ENCODE measurements at regions not wholly inside any gene's neighbourhood (a gene's known extent, or its start where the extent isn't known, plus 50 kb on each side); places are given as distances from the start of the nearest gene placed in this dataset.

DNA sequence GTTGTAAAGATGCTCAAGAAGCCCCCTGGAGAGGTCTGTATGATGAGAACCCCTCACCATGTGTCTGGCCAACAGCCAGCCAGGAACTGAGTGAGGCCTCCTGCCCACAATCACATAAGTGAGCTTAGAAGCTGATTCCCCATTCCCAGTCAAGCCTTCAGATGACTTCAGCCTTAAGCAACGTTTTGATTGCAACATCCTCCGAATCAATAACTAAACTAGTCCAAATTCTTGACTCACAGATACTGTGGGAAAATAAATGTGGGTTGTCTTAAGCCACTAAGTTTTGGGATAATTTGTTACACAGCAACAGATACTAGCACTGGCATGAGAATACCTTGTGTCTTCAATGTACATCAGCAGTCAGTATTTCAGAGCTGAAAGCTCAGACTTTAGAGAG is 54.5 kb upstream of the HS3ST4 start:
- Histone ChIP-seq H3K9me1 (ENCODE audit: control insufficient read depth, extremely low read depth, insufficient read depth, low read length) (no peaks in the 10 kb centered on the region), H3K9me3 (ENCODE audit: control insufficient read depth, low read depth, low read length) (no peaks in the 10 kb centered on the region), H2AFZ (ENCODE audit: control insufficient read depth, low read length) (no peak overlapping the region), H4K20me1 (ENCODE audit: control insufficient read depth, extremely low read depth, insufficient read depth, low read length) (no peaks in the 10 kb centered on the region), H3K9ac (ENCODE audit: control insufficient read depth, extremely low read depth, insufficient read depth, low read length) (no peak overlapping the region), H3K27me3 (ENCODE audit: control insufficient read depth, extremely low read depth, insufficient read depth, low read length) (no peaks in the 10 kb centered on the region), H3K4me1 (ENCODE audit: control insufficient read depth, extremely low read depth, insufficient read depth, low read length) (no peaks in the 10 kb centered on the region), H3K36me3 (ENCODE audit: control insufficient read depth in 2 of 2, extremely low read depth in 1 of 2, insufficient read depth in 2 of 2, low read length in 2 of 2) (no peaks in the 10 kb centered on the region), H3K4me3 (ENCODE audit: control insufficient read depth in 2 of 3, extremely low read depth in 1 of 3, insufficient read depth in 2 of 3, low read depth in 1 of 3, low read length in 3 of 3) (no peak overlapping the region), H3K79me2 (ENCODE audit: control insufficient read depth, insufficient read depth, low read length) (no peaks in the 10 kb centered on the region), H3K27ac (ENCODE audit: control insufficient read depth, insufficient read depth, low read length) (no peak overlapping the region), H3K4me2 (ENCODE audit: control insufficient read depth, extremely low read depth, insufficient read depth, low read depth, low read length) (no peak overlapping the region)
- DNase-seq (ENCODE audit: low read depth, low spot score) (no peak), FAIRE-seq (no peak)
- TF ChIP-seq, protein P1, sequence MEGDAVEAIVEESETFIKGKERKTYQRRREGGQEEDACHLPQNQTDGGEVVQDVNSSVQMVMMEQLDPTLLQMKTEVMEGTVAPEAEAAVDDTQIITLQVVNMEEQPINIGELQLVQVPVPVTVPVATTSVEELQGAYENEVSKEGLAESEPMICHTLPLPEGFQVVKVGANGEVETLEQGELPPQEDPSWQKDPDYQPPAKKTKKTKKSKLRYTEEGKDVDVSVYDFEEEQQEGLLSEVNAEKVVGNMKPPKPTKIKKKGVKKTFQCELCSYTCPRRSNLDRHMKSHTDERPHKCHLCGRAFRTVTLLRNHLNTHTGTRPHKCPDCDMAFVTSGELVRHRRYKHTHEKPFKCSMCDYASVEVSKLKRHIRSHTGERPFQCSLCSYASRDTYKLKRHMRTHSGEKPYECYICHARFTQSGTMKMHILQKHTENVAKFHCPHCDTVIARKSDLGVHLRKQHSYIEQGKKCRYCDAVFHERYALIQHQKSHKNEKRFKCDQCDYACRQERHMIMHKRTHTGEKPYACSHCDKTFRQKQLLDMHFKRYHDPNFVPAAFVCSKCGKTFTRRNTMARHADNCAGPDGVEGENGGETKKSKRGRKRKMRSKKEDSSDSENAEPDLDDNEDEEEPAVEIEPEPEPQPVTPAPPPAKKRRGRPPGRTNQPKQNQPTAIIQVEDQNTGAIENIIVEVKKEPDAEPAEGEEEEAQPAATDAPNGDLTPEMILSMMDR (optimal IDR thresholded peaks at IDR 0.05 in 1 of 3, IDR thresholded peaks at IDR 0.05 in 1 of 3, conservative IDR thresholded peaks at IDR 0.05 in 1 of 3; ENCODE audit: extremely low read depth in 1 of 3, insufficient read depth in 2 of 3, low read length in 3 of 3), result no peak
- no peak for TF ChIP-seq EZH2 (IDR thresholded peaks at IDR 0.05; ENCODE audit: low read length)
- dilution Hi-C loops (cut with MboI; ENCODE audit: extremely low pct_ligation_motif_present, low sequenced_read_pairs), result no loop called here

DNA sequence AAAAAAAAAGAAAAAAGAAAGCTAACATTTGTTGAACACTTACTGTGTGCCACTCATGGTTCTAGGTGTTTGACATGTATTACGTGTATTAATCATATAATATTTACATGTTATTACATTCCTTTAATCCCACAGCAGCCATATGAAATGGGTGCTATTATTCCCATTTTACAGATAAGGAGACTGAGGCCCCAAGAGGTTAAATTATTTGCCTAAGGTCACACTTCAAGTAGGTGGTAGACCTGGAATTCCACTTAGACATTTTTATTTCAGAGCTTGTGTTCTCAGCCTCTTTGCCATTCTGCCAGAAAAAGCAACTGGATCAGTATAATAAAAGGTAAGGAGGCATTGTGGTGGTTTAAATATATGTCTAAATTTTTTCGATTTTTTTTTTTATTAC is 55.1 kb upstream of the HS3ST4 start:
- dilution Hi-C loops (cut with MboI; ENCODE audit: extremely low pct_ligation_motif_present, low sequenced_read_pairs), result no loop called here
- Histone ChIP-seq H3K4me1 (ENCODE audit: control insufficient read depth, extremely low read depth, insufficient read depth, low read length) (no peaks in the 10 kb centered on the region), H2AFZ (ENCODE audit: control insufficient read depth, low read length) (no peak overlapping the region), H3K9ac (ENCODE audit: control insufficient read depth, extremely low read depth, insufficient read depth, low read length) (no peak overlapping the region), H3K9me3 (ENCODE audit: control insufficient read depth, low read depth, low read length) (no peaks in the 10 kb centered on the region), H3K27me3 (ENCODE audit: control insufficient read depth, extremely low read depth, insufficient read depth, low read length) (no peaks in the 10 kb centered on the region), H3K79me2 (ENCODE audit: control insufficient read depth, insufficient read depth, low read length) (no peaks in the 10 kb centered on the region), H4K20me1 (ENCODE audit: control insufficient read depth, extremely low read depth, insufficient read depth, low read length) (no peaks in the 10 kb centered on the region), H3K36me3 (ENCODE audit: control insufficient read depth in 2 of 2, extremely low read depth in 1 of 2, insufficient read depth in 2 of 2, low read length in 2 of 2) (no peaks in the 10 kb centered on the region), H3K9me1 (ENCODE audit: control insufficient read depth, extremely low read depth, insufficient read depth, low read length) (no peaks in the 10 kb centered on the region), H3K27ac (ENCODE audit: control insufficient read depth, insufficient read depth, low read length) (no peak overlapping the region), H3K4me3 (ENCODE audit: control insufficient read depth in 2 of 3, extremely low read depth in 1 of 3, insufficient read depth in 2 of 3, low read depth in 1 of 3, low read length in 3 of 3) (no peak overlapping the region), H3K4me2 (ENCODE audit: control insufficient read depth, extremely low read depth, insufficient read depth, low read depth, low read length) (no peak overlapping the region)
- TF ChIP-seq EZH2 (IDR thresholded peaks at IDR 0.05; ENCODE audit: low read length), result no peak
- TF ChIP-seq, protein P1 (optimal IDR thresholded peaks at IDR 0.05 in 1 of 3, IDR thresholded peaks at IDR 0.05 in 1 of 3, conservative IDR thresholded peaks at IDR 0.05 in 1 of 3; ENCODE audit: extremely low read depth in 1 of 3, insufficient read depth in 2 of 3, low read length in 3 of 3), result no peak
- FAIRE-seq (no peak), DNase-seq (ENCODE audit: low read depth, low spot score) (no peak)

Measured in keratinocyte (primary cell).